SKM-1 (cell line): ENCODE measurements at regions not wholly inside any gene's neighbourhood (a gene's known extent, or its start where the extent isn't known, plus 50 kb on each side); places are given as distances from the start of the nearest gene placed in this dataset.

Source experiments
- DNase-seq: peaks from one replicate; lab custom pipeline; 2025; ENCODE audit not compliant: unreplicated experiment; lab: John Stamatoyannopoulos, UW

- DNase-seq: no peak
These were observed 109.4 kb upstream of the MYL2 start for GRCh38 chr12:111029732-111030131.

- DNase-seq: no peak
These were observed 108.9 kb upstream of the MYL2 start for GRCh38 chr12:111029305-111029704.

- no peak for DNase-seq
These were observed 108.5 kb upstream of the MYL2 start for GRCh38 chr12:111028830-111029229.

GRCh38 chr12:111027431-111027830 lies 107.1 kb upstream of the MYL2 start:
- no peak for DNase-seq

- DNase-seq: no peak
These were observed 105.5 kb upstream of the MYL2 start for GRCh38 chr12:111025792-111026430.

GRCh38 chr12:111025301-111025700 lies 104.9 kb upstream of the MYL2 start:
- no peak for DNase-seq

GRCh38 chr12:111024205-111024801 lies 103.9 kb upstream of the MYL2 start:
- no peak for DNase-seq

- no peak for DNase-seq
These were observed 102.0 kb upstream of the MYL2 start for GRCh38 chr12:111022386-111022785.

- DNase-seq: no peak
These were observed 94.2 kb upstream of the MYL2 start for GRCh38 chr12:111014547-111014946.

- DNase-seq: no peak
These were observed 92.5 kb upstream of the MYL2 start for GRCh38 chr12:111012918-111013317.

GRCh38 chr12:111011999-111012600 lies 91.7 kb upstream of the MYL2 start:
- DNase-seq: no peak

- no peak for DNase-seq
These were observed 90.7 kb upstream of the MYL2 start for GRCh38 chr12:111010916-111011657.

- DNase-seq: no peak
These were observed 89.7 kb upstream of the MYL2 start for GRCh38 chr12:111010061-111010460.

GRCh38 chr12:111006621-111007020 lies 86.2 kb upstream of the MYL2 start:
- no peak for DNase-seq

GRCh38 chr12:110998971-110999370 lies 78.6 kb upstream of the MYL2 start:
- DNase-seq: no peak

GRCh38 chr12:110998165-110998564 lies 77.8 kb upstream of the MYL2 start:
- no peak for DNase-seq

GRCh38 chr12:110996415-110996814 lies 76.0 kb upstream of the MYL2 start:
- no peak for DNase-seq

GRCh38 chr12:110995615-110996014 lies 75.2 kb upstream of the MYL2 start:
- DNase-seq: no peak

- DNase-seq: no peak
These were observed 74.6 kb upstream of the MYL2 start for GRCh38 chr12:110995016-110995415.

GRCh38 chr12:110993434-110993833 lies 73.1 kb upstream of the MYL2 start:
- DNase-seq: no peak

- DNase-seq: no peak
These were observed 72.5 kb upstream of the MYL2 start for GRCh38 chr12:110992909-110993308.

GRCh38 chr12:110983811-110984210 lies 63.4 kb upstream of the MYL2 start:
- DNase-seq: no peak
